ENCODE measurements at regions not wholly inside any gene's neighbourhood (a gene's known extent, or its start where the extent isn't known, plus 50 kb on each side); places are given as distances from the start of the nearest gene placed in this dataset.
"Not testable (repeated sequence)": the region's sequence is repeated elsewhere in the genome, so short reads cannot be mapped to it uniquely, and the experiment has no call there.

GRCh38 chr6:16902502-16902901 is 141.2 kb upstream of the ATXN1 start:
- no peak overlapping the region for H3K27ac Mint-ChIP-seq
- H3K27me3 Mint-ChIP-seq, result peaks cover 60% of the 10 kb centered on the region
- no peak overlapping the region for H3K4me3 Mint-ChIP-seq
- DNase-seq, result no peak
- H3K36me3 Mint-ChIP-seq (ENCODE audit: low read depth), result no peaks in the 10 kb centered on the region
- H3K4me1 Mint-ChIP-seq (ENCODE audit: low read depth), result no peaks in the 10 kb centered on the region
- H3K9me3 Mint-ChIP-seq, result no peaks in the 10 kb centered on the region

- DNase-seq, result no peak
- Mint-ChIP-seq H3K4me1 (ENCODE audit: low read depth) (no peaks in the 10 kb centered on the region), H3K27ac (no peak overlapping the region), H3K4me3 (no peak overlapping the region), H3K9me3 (no peaks in the 10 kb centered on the region), H3K27me3 (peaks cover 63% of the 10 kb centered on the region), H3K36me3 (ENCODE audit: low read depth) (no peaks in the 10 kb centered on the region)
These were observed 140.5 kb upstream of the ATXN1 start for GRCh38 chr6:16901782-16902181.

GRCh38 chr6:16901306-16901705 is 140.0 kb upstream of the ATXN1 start:
- Mint-ChIP-seq H3K9me3 (no peaks in the 10 kb centered on the region), H3K27ac (no peak overlapping the region), H3K4me3 (no peak overlapping the region)

GRCh38 chr6:16898640-16899396 is 137.6 kb upstream of the ATXN1 start:
- Mint-ChIP-seq H3K27me3 (peaks cover 54% of the 10 kb centered on the region), H3K27ac (no peak overlapping the region), H3K9me3 (peaks cover 11% of the 10 kb centered on the region), H3K36me3 (ENCODE audit: low read depth) (no peaks in the 10 kb centered on the region), H3K4me1 (ENCODE audit: low read depth) (no peaks in the 10 kb centered on the region), H3K4me3 (no peak overlapping the region)
- no peak for DNase-seq

More at GRCh38 chr6:16901306-16901705, 140.0 kb upstream of the ATXN1 start:
- H3K36me3 Mint-ChIP-seq (ENCODE audit: low read depth), result no peaks in the 10 kb centered on the region
- no peak for DNase-seq
- peaks cover 63% of the 10 kb centered on the region for H3K27me3 Mint-ChIP-seq
- H3K4me1 Mint-ChIP-seq (ENCODE audit: low read depth), result no peaks in the 10 kb centered on the region

DNA sequence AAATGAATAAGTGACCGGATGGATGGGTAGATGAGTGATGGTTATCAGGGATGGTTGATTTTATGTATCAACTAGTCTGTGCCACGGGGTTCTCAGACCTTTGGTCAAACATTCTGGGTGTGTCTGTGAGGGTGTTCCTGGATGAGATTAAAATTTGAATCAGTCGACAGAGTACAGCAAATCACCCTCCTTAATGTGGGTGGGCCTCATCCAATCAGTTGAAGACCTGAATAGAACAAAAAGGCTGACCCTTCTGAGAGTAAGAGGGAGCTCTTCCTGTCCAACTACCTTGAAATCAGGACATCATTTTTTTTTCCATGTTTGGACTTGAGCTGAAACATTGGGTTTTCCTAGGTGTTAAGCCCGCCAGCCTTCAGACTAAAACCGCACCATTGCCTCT is 136.4 kb upstream of the ATXN1 start:
- DNase-seq, result no peak
- H3K9me3 Mint-ChIP-seq, result peaks cover 11% of the 10 kb centered on the region
- no peaks in the 10 kb centered on the region for H3K4me1 Mint-ChIP-seq (ENCODE audit: low read depth)
- peaks cover 44% of the 10 kb centered on the region for H3K27me3 Mint-ChIP-seq
- H3K36me3 Mint-ChIP-seq (ENCODE audit: low read depth), result no peaks in the 10 kb centered on the region
- no peak overlapping the region for H3K27ac Mint-ChIP-seq
- H3K4me3 Mint-ChIP-seq, result no peak overlapping the region

DNA sequence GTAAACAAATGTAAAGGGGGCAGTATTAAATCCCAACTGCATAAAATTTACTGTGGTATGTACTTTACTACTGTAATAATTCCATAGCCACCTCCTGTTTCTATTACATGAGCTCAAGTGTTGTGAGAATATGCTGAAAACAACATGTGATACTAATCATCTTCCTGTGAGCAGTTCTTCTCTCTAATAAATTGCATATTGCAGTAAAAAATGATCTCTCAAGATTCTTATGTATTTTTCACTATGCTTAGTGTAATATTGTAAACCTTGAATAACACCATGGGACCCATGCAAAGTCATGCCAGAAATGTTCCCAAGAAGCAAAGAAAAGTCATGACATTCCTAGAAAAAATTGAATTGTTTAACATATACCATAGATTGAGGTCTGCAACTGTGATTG is 133.0 kb upstream of the ATXN1 start:
- DNase-seq, result no peak
- Mint-ChIP-seq H3K36me3 (ENCODE audit: low read depth) (no peaks in the 10 kb centered on the region), H3K27me3 (peaks cover 26% of the 10 kb centered on the region), H3K9me3 (peaks cover 11% of the 10 kb centered on the region), H3K27ac (no peak overlapping the region), H3K4me1 (ENCODE audit: low read depth) (no peaks in the 10 kb centered on the region), H3K4me3 (no peak overlapping the region)

- H3K36me3 Mint-ChIP-seq (ENCODE audit: low read depth); H3K4me3 Mint-ChIP-seq; DNase-seq; H3K27ac Mint-ChIP-seq; H3K4me1 Mint-ChIP-seq (ENCODE audit: low read depth): not testable (repeated sequence)
- Mint-ChIP-seq H3K27me3 (peaks cover 11% of the 10 kb centered on the region), H3K9me3 (peaks cover 11% of the 10 kb centered on the region)
These were observed 129.8 kb upstream of the ATXN1 start for GRCh38 chr6:16891110-16891509.

GRCh38 chr6:16885411-16886160 is 124.3 kb upstream of the ATXN1 start:
- Mint-ChIP-seq H3K27me3 (peaks cover 25% of the 10 kb centered on the region), H3K27ac (no peak overlapping the region), H3K9me3 (no peaks in the 10 kb centered on the region), H3K4me3 (no peak overlapping the region), H3K36me3 (ENCODE audit: low read depth) (no peaks in the 10 kb centered on the region), H3K4me1 (ENCODE audit: low read depth) (peaks cover 5% of the 10 kb centered on the region)
- DNase-seq, result no peak

- Mint-ChIP-seq H3K27me3 (peaks cover 32% of the 10 kb centered on the region), H3K4me3 (no peak overlapping the region), H3K4me1 (ENCODE audit: low read depth) (peaks cover 5% of the 10 kb centered on the region), H3K9me3 (no peaks in the 10 kb centered on the region), H3K36me3 (ENCODE audit: low read depth) (no peaks in the 10 kb centered on the region), H3K27ac (no peak overlapping the region)
- no peak for DNase-seq
These were observed 123.3 kb upstream of the ATXN1 start for GRCh38 chr6:16884526-16884925.

- Mint-ChIP-seq H3K4me1 (ENCODE audit: low read depth) (peaks cover 5% of the 10 kb centered on the region), H3K36me3 (ENCODE audit: low read depth) (no peaks in the 10 kb centered on the region), H3K4me3 (no peak overlapping the region), H3K27me3 (peaks cover 36% of the 10 kb centered on the region), H3K27ac (no peak overlapping the region), H3K9me3 (no peaks in the 10 kb centered on the region)
- DNase-seq, result no peak
These were observed 122.2 kb upstream of the ATXN1 start for GRCh38 chr6:16883414-16883813.

DNA sequence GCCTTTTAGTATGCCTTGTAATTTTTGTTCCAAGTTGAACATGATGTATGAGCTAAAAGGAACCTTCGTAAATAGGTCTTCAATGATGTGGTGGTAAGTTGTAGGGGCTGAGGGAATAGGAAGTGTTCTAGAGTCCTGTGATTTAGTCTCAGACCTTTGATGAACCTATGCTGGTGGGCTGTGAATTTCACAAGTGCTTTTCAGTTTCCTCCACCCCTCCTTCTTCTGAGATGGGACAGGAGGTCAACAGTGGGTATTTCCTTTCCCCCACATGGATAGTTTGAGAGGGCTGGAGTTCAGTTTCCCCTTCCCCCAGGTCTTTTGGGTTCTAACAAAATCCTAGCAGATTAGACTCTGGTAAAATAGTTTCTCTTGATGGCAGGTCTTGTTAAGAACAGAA is 121.0 kb upstream of the ATXN1 start:
- peaks cover 5% of the 10 kb centered on the region for H3K4me1 Mint-ChIP-seq (ENCODE audit: low read depth)
- no peak overlapping the region for H3K27ac Mint-ChIP-seq

DNA sequence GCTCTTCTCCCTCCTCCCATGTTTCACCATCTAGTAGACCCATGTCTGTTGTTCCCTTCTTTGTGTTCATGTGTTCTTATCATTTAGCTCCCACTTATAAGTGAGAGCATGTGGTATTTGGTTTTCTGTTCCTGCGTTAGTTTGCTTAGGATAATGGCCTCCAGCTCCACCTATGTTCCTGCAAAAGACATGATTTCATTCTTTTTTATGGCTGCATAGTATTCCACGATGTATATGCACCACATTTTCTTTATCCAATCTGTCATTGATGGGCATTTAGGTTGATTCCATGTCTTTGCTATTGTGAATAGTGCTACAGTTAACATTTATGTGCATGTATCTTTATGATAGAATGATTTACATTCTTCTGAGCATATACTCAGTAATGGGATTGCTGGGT is 115.6 kb upstream of the ATXN1 start:
- Mint-ChIP-seq H3K27me3 (peaks cover 57% of the 10 kb centered on the region), H3K4me1 (ENCODE audit: low read depth) (peaks cover 10% of the 10 kb centered on the region)
- H3K27ac Mint-ChIP-seq; DNase-seq; H3K9me3 Mint-ChIP-seq; H3K36me3 Mint-ChIP-seq (ENCODE audit: low read depth); H3K4me3 Mint-ChIP-seq: not testable (repeated sequence)

More for the DNA sequence above, 121.0 kb upstream of the ATXN1 start:
- no peaks in the 10 kb centered on the region for H3K36me3 Mint-ChIP-seq (ENCODE audit: low read depth)
- no peak for DNase-seq
- H3K9me3 Mint-ChIP-seq, result peaks cover 3% of the 10 kb centered on the region
- H3K27me3 Mint-ChIP-seq, result peaks cover 48% of the 10 kb centered on the region
- H3K4me3 Mint-ChIP-seq, result no peak overlapping the region

DNA sequence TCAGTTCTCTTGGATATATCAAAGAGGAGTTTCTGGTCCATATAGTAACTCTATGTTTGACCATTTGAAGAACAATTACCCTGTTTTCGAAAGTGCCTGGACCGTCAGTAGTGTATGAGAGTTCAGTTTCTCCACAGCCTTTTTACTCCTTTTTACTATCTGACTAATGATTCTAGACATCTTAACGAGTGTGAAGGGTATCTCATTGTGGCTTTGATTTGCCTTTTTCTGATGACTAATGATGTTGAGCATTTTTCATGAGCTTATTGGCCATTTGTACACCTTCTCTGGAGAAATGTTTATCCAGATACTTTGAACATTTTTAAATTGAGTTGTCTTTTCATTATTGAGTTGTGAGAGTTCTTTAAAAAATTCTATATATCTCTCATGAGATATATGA is 114.9 kb upstream of the ATXN1 start:
- no peak for DNase-seq
- H3K36me3 Mint-ChIP-seq (ENCODE audit: low read depth), result no peaks in the 10 kb centered on the region
- peaks cover 10% of the 10 kb centered on the region for H3K4me1 Mint-ChIP-seq (ENCODE audit: low read depth)
- H3K9me3 Mint-ChIP-seq, result peaks cover 6% of the 10 kb centered on the region
- H3K27me3 Mint-ChIP-seq, result peaks cover 51% of the 10 kb centered on the region
- no peak overlapping the region for H3K27ac Mint-ChIP-seq
- H3K4me3 Mint-ChIP-seq, result no peak overlapping the region

- Mint-ChIP-seq H3K27ac (no peak overlapping the region), H3K4me1 (ENCODE audit: low read depth) (peaks cover 10% of the 10 kb centered on the region), H3K4me3 (no peak overlapping the region), H3K27me3 (peaks cover 38% of the 10 kb centered on the region), H3K36me3 (ENCODE audit: low read depth) (no peaks in the 10 kb centered on the region), H3K9me3 (peaks cover 6% of the 10 kb centered on the region)
- DNase-seq, result no peak
These were observed 112.4 kb upstream of the ATXN1 start for GRCh38 chr6:16873698-16874097.

DNA sequence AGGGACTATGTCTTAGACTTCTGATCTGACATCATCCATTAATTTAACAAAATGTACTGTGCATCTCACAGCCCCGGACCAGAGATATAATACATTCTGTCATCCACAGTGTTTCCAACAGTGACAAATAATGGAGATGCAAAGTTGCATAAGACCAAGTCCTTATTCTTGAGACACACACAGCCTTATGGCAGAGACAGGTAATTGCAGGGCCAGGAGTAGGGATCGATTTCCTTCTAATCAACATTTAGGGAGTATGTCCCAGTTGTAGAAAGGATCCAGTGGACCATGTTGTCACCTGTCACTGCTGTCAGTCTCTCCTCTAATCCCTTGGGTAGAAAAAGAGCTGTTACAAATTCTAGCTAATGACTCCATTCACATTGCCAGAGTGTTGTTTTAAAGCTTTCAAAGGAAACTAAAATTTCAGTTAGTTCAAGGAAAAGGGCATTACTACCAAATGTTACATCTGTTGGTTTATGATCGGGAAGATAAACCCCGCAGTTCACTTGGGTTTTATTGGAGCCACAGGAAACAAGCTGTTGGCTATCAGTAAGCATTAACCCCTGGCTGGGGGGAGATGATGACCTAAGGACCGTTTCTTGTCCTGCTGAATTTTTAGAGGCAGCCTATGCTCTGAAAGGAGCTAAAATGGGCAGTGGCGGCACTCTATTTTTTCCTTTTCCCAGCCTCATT is 111.4 kb upstream of the ATXN1 start:
- Mint-ChIP-seq H3K9me3 (peaks cover 3% of the 10 kb centered on the region), H3K27ac (no peak overlapping the region), H3K4me1 (ENCODE audit: low read depth) (peaks cover 10% of the 10 kb centered on the region), H3K27me3 (peaks cover 38% of the 10 kb centered on the region), H3K36me3 (ENCODE audit: low read depth) (no peaks in the 10 kb centered on the region), H3K4me3 (no peak overlapping the region)
- no peak for DNase-seq

All from activated T-cell treated with anti-CD3 and anti-CD28 coated beads, Interleukin-2, amount 50 U/mL, for 24 hours (primary cell).